Bronchial epithelial cell (primary cell): ENCODE measurements at regions not wholly inside any gene's neighbourhood (a gene's known extent, or its start where the extent isn't known, plus 50 kb on each side); places are given as distances from the start of the nearest gene placed in this dataset.

ENCODE experiments used
- DNase-seq: peaks from one replicate; pipeline ENCODE4 v3.0.0-alpha.2; 2010; ENCODE audit warnings: low read depth
- FAIRE-seq: peaks from 2 replicates; lab custom pipeline; 2011; peaks lifted over from hg19 to GRCh38; lab: Jason Lieb, UNC
- H3K27me3 ChIP-seq: 2 replicates; pipeline ENCODE4 v1.5.1; 2011; ENCODE audit warnings: low read length; ENCODE audit not compliant: control insufficient read depth, insufficient read depth
- H3K36me3 ChIP-seq: 2 replicates; pipeline ENCODE4 v1.5.1; 2011; ENCODE audit warnings: low read length; ENCODE audit not compliant: control insufficient read depth, insufficient read depth
- H3K4me3 ChIP-seq: 2 replicates; pipeline ENCODE4 v1.5.1; 2011; ENCODE audit warnings: mild to moderate bottlenecking, low read depth, low read length, control low read depth
- TF ChIP-seq, protein P1 (sequence below): IDR thresholded peaks from 2 replicates; pipeline ENCODE4 v1.5.1; 2011; ENCODE audit warnings: mild to moderate bottlenecking, moderate library complexity, low read length, control low read depth, inconsistent platforms; ENCODE audit not compliant: insufficient read depth, severe bottlenecking

DNA sequence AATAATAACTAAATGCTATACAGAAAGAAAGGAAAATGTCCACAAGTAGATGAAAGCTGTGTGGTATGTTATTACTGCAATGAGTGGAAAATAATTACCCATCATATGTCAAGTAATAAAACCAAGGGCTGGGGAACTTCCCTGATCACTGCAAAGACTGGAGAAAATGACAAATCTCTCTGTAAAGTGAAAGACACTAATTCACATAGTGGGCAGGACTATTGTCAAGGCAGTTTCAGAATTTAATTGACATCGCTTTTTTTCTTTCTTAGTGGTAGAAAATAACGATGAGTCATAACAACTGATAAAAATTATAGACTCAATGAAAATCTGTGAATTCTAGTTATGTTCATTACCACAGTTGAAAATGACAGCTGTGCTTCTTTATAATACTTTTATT is 153.7 kb upstream of the ST6GALNAC5 start:
- FAIRE-seq (no peak), DNase-seq (no peak)
- no peaks in the 10 kb centered on the region for H3K27me3 ChIP-seq
- TF ChIP-seq, protein P1, sequence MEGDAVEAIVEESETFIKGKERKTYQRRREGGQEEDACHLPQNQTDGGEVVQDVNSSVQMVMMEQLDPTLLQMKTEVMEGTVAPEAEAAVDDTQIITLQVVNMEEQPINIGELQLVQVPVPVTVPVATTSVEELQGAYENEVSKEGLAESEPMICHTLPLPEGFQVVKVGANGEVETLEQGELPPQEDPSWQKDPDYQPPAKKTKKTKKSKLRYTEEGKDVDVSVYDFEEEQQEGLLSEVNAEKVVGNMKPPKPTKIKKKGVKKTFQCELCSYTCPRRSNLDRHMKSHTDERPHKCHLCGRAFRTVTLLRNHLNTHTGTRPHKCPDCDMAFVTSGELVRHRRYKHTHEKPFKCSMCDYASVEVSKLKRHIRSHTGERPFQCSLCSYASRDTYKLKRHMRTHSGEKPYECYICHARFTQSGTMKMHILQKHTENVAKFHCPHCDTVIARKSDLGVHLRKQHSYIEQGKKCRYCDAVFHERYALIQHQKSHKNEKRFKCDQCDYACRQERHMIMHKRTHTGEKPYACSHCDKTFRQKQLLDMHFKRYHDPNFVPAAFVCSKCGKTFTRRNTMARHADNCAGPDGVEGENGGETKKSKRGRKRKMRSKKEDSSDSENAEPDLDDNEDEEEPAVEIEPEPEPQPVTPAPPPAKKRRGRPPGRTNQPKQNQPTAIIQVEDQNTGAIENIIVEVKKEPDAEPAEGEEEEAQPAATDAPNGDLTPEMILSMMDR: no peak
- no peaks in the 10 kb centered on the region for H3K36me3 ChIP-seq
- H3K4me3 ChIP-seq: no peak overlapping the region

DNA sequence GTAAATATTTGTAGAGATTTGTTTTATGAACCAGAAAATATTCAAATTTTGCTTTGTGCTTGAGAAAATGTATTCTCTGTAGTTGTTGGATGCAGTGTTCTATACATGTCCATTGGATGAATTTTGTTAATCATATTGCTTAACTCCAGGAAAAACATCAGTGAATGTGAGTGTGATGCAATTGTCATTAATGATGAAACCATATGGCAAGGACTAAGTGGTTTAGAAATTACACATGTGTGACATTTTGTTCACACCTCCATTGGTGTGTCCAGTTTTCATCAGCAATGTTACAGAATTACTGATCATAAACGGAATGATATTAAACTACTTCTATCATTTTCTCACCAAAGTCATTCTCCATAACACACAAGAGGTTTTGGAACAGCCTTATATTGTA is 151.8 kb upstream of the ST6GALNAC5 start:
- Histone ChIP-seq H3K27me3 (no peaks in the 10 kb centered on the region), H3K4me3 (no peak overlapping the region), H3K36me3 (no peaks in the 10 kb centered on the region)
- TF ChIP-seq, protein P1: no peak
- DNase-seq (no peak), FAIRE-seq (no peak)

DNA sequence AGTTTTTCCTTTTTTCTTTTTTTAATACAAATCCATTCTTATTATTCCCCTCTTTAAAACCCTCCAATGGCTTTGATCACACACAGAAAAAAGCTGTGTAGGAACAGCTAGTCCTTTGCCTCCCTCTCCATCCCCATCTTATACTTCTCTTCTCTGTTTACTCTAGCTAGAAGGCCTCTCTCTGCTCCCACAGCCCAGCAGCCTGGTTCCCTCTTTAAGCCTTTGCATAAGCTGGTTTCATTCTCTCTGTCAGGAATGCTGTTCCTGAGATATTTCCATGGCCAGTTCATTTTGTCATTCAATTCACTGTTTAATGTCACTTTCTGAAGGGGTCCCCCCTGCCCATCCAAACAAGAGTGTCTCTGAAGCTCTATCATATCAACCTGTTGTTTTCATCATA is 143.3 kb upstream of the ST6GALNAC5 start:
- H3K4me3 ChIP-seq: no peak overlapping the region
- TF ChIP-seq, protein P1: no peak
- FAIRE-seq: no peak
- no peak for DNase-seq
- H3K36me3 ChIP-seq: no peaks in the 10 kb centered on the region
- no peaks in the 10 kb centered on the region for H3K27me3 ChIP-seq

DNA sequence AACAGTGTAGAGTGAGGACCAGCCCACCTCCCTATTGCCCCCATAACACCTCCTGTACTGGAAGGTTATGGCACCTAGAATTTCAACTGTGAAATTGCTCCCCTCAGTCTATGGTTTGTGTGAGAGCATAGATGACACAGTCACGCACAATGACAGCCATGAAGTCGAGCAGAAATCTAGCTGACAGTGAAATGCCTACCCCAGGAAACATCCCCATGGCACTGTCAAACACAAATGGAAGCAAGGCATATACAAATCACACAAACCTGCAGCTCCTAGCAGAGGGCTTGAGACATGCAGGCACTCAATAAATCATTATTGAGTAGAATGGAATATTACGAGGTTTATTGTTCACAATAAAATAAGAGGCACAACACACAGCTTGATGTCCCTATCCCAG is 142.5 kb upstream of the ST6GALNAC5 start:
- no peak for DNase-seq
- TF ChIP-seq, protein P1: no peak
- no peak overlapping the region for H3K4me3 ChIP-seq
- no peaks in the 10 kb centered on the region for H3K36me3 ChIP-seq
- H3K27me3 ChIP-seq: no peaks in the 10 kb centered on the region
- FAIRE-seq: no peak

DNA sequence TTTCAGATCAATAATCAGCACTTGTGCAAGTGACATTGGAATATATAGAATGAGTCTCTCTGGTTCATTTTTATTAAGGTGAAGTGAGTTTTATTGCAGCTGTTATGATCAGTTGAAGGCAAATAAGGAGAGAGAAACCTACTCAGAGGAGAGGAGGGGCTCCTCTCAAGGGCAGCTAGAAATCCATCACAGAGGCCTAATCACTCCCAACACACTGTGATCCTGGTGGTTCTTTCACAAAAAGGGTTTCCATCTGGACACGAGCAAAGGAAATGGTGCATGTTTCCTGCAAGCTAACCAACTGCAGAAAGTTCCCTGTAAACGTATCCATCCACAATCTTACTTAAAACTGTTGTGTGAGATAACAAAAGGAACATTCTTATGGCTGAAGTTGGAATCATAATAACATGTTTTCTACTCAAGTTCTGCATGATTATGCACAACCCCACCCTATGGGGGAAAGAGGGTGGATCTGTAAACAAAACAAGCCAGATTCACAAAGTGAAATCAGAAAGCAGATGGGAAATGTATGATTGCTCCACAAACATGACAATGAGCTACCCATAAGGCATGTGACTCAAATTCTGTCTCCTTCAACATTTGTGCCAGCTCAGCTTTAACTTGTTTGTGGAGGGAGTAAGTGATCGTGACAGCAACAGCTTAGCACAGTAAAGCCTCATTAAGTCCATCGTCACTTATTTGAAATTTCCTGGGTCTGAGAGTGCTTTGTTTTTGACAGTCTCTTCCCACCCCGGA is 141.2 kb upstream of the ST6GALNAC5 start:
- TF ChIP-seq, protein P1: no peak
- Histone ChIP-seq H3K36me3 (no peaks in the 10 kb centered on the region), H3K27me3 (no peaks in the 10 kb centered on the region), H3K4me3 (no peak overlapping the region)
- DNase-seq (no peak), FAIRE-seq (no peak)

DNA sequence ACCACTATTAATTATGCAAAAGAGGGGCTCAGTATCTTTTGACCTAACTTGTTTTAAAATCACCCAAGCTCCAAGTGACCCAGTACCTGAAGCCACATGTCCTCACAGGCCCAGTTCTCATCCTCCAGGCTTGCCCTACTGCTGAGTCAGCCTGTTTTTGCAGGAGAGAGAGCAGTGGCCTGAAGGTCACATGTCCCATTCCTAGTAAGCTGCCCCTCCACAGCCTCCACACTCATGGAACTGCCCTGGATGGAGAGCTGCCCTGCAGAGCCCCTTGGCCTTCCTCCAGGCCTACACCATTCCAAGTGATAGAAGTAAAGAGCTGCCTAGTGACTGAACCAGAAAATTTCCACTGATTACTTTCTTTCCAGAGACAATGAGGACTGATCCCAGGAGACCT is 139.8 kb upstream of the ST6GALNAC5 start:
- FAIRE-seq (no peak), DNase-seq (no peak)
- H3K4me3 ChIP-seq: no peak overlapping the region
- H3K36me3 ChIP-seq: no peaks in the 10 kb centered on the region
- H3K27me3 ChIP-seq: no peaks in the 10 kb centered on the region
- TF ChIP-seq, protein P1: no peak
